ENCODE measurements at regions not wholly inside any gene's neighbourhood (a gene's known extent, or its start where the extent isn't known, plus 50 kb on each side); places are given as distances from the start of the nearest gene placed in this dataset.

GRCh38 chrX:43019021-43019420 lies 241.1 kb upstream of the PPP1R2C start:
- DNase-seq, result no peak

GRCh38 chrX:43025806-43026315 lies 247.9 kb upstream of the PPP1R2C start:
- no peak for DNase-seq

- no peak for DNase-seq
Observed at GRCh38 chrX:43064096-43064495, 286.1 kb upstream of the PPP1R2C start.

GRCh38 chrX:43065978-43066377 lies 288.0 kb upstream of the PPP1R2C start:
- no peak for DNase-seq

GRCh38 chrX:43068639-43069038 lies 290.7 kb upstream of the PPP1R2C start:
- no peak for DNase-seq

- DNase-seq, result no peak
Observed at GRCh38 chrX:43083016-43083415, 305.1 kb upstream of the PPP1R2C start.

- no peak for DNase-seq
Observed at GRCh38 chrX:43087830-43088229, 309.9 kb upstream of the PPP1R2C start.

GRCh38 chrX:43096830-43097229 lies 318.9 kb upstream of the PPP1R2C start:
- DNase-seq, result no peak

GRCh38 chrX:43106009-43106408 lies 328.0 kb upstream of the PPP1R2C start:
- no peak for DNase-seq

- no peak for DNase-seq
Observed at GRCh38 chrX:43108828-43109227, 330.9 kb upstream of the PPP1R2C start.

- DNase-seq, result peak; percentile 10
Observed at GRCh38 chrX:43121637-43122036, 343.7 kb upstream of the PPP1R2C start.

GRCh38 chrX:43139645-43140044 lies 361.7 kb upstream of the PPP1R2C start:
- DNase-seq, result no peak

- no peak for DNase-seq
Observed at GRCh38 chrX:43140582-43140981, 362.6 kb upstream of the PPP1R2C start.

- no peak for DNase-seq
Observed at GRCh38 chrX:43141885-43142284, 363.9 kb upstream of the PPP1R2C start.

GRCh38 chrX:43148305-43148704 lies 370.3 kb upstream of the PPP1R2C start:
- no peak for DNase-seq

- no peak for DNase-seq
Observed at GRCh38 chrX:43165343-43165920, 387.5 kb upstream of the PPP1R2C start.

- DNase-seq, result no peak
Observed at GRCh38 chrX:43166874-43167273, 388.9 kb upstream of the PPP1R2C start.

GRCh38 chrX:43175434-43175833 lies 397.5 kb upstream of the PPP1R2C start:
- no peak for DNase-seq

- no peak for DNase-seq
Observed at GRCh38 chrX:43176686-43177085, 398.7 kb upstream of the PPP1R2C start.

- DNase-seq, result no peak
Observed at GRCh38 chrX:43188296-43188695, 410.3 kb upstream of the PPP1R2C start.

- no peak for DNase-seq
Observed at GRCh38 chrX:43211570-43211969, 433.6 kb upstream of the PPP1R2C start.

GRCh38 chrX:43218198-43218597 lies 437.9 kb upstream of the MAOA start:
- no peak for DNase-seq

GRCh38 chrX:43224496-43224895 lies 431.6 kb upstream of the MAOA start:
- no peak for DNase-seq

GRCh38 chrX:43225626-43226328 lies 430.3 kb upstream of the MAOA start:
- no peak for DNase-seq

GRCh38 chrX:43238461-43238945 lies 417.6 kb upstream of the MAOA start:
- no peak for DNase-seq
